Omental fat pad (tissue), 3 donors: ENCODE measurements at regions not wholly inside any gene's neighbourhood (a gene's known extent, or its start where the extent isn't known, plus 50 kb on each side); places are given as distances from the start of the nearest gene placed in this dataset.

ENCODE experiments used
- ATAC-seq: fragments of 150-250 bp; one replicate; pipeline ENCODE4 v1.9.1; 2016; ENCODE audit warnings: mild to moderate bottlenecking, moderate library complexity; ENCODE audit not compliant: low FRiP score
- DNase-seq: peaks from one replicate; pipeline ENCODE4 v3.0.0-alpha.2; 2019; ENCODE audit warnings: low spot score
- CTCF ChIP-seq, 3 donors: fragments of 450-650 bp; IDR thresholded peaks; one replicate each; pipeline ENCODE4 v1.5.1; 2016 to 2017; ENCODE audit warnings: antibody characterized with exemption in 3 of 3, mild to moderate bottlenecking in 3 of 3, moderate library complexity in 2 of 3

DNA sequence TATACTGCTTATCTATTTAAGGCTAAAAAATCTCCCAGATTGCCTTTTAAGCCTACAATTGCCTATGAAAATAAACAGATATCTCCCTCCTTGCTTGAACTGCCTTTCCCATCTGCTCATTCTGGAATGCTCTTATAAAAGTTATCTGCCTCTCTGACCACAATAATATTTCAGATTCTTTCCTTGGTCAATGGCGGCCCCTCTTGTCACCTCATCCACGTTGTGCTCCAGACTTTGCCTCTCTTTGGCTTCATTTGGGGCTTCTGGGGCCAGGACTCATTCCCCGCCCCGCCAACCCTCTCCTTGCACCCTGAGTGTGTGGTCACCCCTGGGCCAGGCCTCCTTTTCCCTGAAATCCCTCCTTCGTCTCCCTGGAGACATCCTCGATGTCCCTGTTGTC, 110.0 kb upstream of the RPS23 start:
- DNase-seq (no peak), ATAC-seq (no peak)
- TF ChIP-seq CTCF (IDR thresholded peaks at IDR 0.05), result no peak

DNA sequence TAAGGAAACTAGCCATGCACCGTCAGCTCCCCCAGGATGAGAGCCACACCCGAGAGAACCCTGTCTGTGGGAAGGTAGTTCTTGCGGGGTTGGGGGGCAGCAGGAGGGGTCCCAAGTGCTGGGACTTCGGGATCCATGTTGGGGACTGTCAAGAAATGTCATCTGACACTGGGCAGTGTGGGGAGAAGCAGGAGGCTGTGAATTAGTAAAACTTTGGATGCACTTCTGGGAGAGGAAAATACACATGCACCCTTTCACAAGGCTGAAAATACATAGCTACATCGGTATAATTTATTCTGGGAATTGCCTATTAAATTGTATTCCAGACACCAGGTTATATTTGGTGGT, 109.6 kb upstream of the RPS23 start:
- DNase-seq (no peak), ATAC-seq (no peak)
- no peak for TF ChIP-seq CTCF (IDR thresholded peaks at IDR 0.05)

GRCh38 chr5:82387001-82387818, 109.1 kb upstream of the RPS23 start:
- TF ChIP-seq CTCF (IDR thresholded peaks at IDR 0.05), result no peak
- DNase-seq, result no peak
- no peak for ATAC-seq

- no peak for ATAC-seq
Observed at GRCh38 chr5:82386576-82386975, 108.4 kb upstream of the RPS23 start.

GRCh38 chr5:82384034-82384750, 106.0 kb upstream of the RPS23 start:
- no peak for TF ChIP-seq CTCF (IDR thresholded peaks at IDR 0.05)
- DNase-seq (no peak), ATAC-seq (no peak)

More at GRCh38 chr5:82386576-82386975, 108.4 kb upstream of the RPS23 start:
- DNase-seq, result no peak
- TF ChIP-seq CTCF (IDR thresholded peaks at IDR 0.05), result no peak

DNA sequence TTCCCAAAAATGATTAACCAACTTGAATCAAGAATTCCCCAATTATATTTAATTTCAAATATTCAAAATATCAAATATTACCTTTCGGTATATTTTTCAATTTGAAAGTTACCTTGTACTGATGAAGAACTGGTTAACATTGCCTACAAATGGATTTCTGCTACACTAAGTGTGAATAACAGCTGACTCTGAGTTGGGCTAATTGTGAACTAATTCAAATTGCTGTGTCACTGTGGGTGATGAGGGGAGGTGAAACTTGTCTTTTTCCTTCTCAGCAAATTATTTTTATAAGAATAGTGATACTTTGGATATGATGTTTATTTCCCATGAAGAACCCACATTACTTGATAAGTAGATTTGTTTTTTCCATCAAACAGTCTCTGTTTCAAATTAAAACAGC, 103.4 kb upstream of the RPS23 start:
- no peak for ATAC-seq
- no peak for DNase-seq

More for the DNA sequence above, 103.4 kb upstream of the RPS23 start:
- TF ChIP-seq CTCF (IDR thresholded peaks at IDR 0.05), result no peak
